K562 (cell line): ENCODE measurements at regions not wholly inside any gene's neighbourhood (a gene's known extent, or its start where the extent isn't known, plus 50 kb on each side); places are given as distances from the start of the nearest gene placed in this dataset.

Experiments
- BRF1 ChIP-seq: IDR thresholded peaks from 3 replicates; pipeline ENCODE4 v1.6.1; 2011; ENCODE audit warnings: borderline replicate concordance, mild to moderate bottlenecking; ENCODE audit not compliant: insufficient read length; ENCODE audit errors: extremely low read depth
- ELF2 ChIP-seq: fragments of 250-450 bp; sonication (Bioruptor Pico); IDR thresholded peaks from 2 replicates; pipeline ENCODE4 v1.5.0; 2021; ENCODE audit warnings: mild to moderate bottlenecking
- ZNF316 ChIP-seq: fragments of 450-650 bp; IDR thresholded peaks from 2 replicates; pipeline ENCODE4 v1.6.1; 2016
- TF ChIP-seq, protein P1 (sequence below): fragments of 450-650 bp; IDR thresholded peaks from 2 replicates; pipeline ENCODE4 v1.6.1; 2016; ENCODE audit warnings: mild to moderate bottlenecking, moderate library complexity

DNA sequence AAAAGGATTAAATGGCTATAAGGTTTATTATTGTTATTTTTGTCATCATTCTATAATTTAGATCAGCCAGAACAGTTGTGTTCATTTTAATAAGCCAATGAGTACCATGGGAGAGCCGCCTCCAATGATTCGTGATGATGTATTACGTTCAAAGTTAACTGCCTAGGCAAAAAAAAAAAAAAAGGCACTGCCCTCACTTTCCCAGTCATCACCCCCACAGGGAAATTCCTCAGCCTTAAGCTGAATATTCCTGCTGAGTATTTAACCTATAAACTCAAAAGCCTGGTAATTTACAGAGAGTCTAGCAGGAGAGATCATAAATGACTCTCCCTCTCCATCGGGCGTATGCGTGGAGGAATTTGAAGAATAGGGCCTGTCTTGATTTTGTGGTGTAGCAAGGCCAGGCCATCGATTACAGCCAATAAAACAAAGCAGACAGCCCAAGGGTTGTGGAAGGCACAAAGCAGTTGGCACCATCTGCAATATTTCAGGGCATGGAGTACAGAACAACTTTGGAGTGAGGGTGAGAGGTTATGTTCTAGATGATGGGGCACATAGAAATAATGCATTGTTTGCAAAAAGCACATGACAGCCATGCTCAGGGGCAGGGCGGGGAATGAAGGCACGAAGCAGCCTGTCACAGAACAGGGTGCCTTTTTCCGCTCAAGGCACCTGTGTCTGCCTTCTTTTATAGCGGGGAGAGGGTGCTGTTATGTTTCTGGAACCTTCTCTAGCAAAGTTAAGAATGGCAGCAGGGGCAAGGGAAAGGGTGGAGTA lies 138.2 kb upstream of the DTNBP1 start (continued):
- TF ChIP-seq, protein P1, sequence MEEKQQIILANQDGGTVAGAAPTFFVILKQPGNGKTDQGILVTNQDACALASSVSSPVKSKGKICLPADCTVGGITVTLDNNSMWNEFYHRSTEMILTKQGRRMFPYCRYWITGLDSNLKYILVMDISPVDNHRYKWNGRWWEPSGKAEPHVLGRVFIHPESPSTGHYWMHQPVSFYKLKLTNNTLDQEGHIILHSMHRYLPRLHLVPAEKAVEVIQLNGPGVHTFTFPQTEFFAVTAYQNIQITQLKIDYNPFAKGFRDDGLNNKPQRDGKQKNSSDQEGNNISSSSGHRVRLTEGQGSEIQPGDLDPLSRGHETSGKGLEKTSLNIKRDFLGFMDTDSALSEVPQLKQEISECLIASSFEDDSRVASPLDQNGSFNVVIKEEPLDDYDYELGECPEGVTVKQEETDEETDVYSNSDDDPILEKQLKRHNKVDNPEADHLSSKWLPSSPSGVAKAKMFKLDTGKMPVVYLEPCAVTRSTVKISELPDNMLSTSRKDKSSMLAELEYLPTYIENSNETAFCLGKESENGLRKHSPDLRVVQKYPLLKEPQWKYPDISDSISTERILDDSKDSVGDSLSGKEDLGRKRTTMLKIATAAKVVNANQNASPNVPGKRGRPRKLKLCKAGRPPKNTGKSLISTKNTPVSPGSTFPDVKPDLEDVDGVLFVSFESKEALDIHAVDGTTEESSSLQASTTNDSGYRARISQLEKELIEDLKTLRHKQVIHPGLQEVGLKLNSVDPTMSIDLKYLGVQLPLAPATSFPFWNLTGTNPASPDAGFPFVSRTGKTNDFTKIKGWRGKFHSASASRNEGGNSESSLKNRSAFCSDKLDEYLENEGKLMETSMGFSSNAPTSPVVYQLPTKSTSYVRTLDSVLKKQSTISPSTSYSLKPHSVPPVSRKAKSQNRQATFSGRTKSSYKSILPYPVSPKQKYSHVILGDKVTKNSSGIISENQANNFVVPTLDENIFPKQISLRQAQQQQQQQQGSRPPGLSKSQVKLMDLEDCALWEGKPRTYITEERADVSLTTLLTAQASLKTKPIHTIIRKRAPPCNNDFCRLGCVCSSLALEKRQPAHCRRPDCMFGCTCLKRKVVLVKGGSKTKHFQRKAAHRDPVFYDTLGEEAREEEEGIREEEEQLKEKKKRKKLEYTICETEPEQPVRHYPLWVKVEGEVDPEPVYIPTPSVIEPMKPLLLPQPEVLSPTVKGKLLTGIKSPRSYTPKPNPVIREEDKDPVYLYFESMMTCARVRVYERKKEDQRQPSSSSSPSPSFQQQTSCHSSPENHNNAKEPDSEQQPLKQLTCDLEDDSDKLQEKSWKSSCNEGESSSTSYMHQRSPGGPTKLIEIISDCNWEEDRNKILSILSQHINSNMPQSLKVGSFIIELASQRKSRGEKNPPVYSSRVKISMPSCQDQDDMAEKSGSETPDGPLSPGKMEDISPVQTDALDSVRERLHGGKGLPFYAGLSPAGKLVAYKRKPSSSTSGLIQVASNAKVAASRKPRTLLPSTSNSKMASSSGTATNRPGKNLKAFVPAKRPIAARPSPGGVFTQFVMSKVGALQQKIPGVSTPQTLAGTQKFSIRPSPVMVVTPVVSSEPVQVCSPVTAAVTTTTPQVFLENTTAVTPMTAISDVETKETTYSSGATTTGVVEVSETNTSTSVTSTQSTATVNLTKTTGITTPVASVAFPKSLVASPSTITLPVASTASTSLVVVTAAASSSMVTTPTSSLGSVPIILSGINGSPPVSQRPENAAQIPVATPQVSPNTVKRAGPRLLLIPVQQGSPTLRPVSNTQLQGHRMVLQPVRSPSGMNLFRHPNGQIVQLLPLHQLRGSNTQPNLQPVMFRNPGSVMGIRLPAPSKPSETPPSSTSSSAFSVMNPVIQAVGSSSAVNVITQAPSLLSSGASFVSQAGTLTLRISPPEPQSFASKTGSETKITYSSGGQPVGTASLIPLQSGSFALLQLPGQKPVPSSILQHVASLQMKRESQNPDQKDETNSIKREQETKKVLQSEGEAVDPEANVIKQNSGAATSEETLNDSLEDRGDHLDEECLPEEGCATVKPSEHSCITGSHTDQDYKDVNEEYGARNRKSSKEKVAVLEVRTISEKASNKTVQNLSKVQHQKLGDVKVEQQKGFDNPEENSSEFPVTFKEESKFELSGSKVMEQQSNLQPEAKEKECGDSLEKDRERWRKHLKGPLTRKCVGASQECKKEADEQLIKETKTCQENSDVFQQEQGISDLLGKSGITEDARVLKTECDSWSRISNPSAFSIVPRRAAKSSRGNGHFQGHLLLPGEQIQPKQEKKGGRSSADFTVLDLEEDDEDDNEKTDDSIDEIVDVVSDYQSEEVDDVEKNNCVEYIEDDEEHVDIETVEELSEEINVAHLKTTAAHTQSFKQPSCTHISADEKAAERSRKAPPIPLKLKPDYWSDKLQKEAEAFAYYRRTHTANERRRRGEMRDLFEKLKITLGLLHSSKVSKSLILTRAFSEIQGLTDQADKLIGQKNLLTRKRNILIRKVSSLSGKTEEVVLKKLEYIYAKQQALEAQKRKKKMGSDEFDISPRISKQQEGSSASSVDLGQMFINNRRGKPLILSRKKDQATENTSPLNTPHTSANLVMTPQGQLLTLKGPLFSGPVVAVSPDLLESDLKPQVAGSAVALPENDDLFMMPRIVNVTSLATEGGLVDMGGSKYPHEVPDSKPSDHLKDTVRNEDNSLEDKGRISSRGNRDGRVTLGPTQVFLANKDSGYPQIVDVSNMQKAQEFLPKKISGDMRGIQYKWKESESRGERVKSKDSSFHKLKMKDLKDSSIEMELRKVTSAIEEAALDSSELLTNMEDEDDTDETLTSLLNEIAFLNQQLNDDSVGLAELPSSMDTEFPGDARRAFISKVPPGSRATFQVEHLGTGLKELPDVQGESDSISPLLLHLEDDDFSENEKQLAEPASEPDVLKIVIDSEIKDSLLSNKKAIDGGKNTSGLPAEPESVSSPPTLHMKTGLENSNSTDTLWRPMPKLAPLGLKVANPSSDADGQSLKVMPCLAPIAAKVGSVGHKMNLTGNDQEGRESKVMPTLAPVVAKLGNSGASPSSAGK, result 0 out of 2 replicates have a peak, but pooled peaks have one; percentile 11
- TF ChIP-seq BRF1, result no peak
- peak; percentile 71; the same call in 1 of the 2 replicates for TF ChIP-seq ZNF316
- no peak for TF ChIP-seq ELF2 (CRISPR knock-in tag)
